ENCODE measurements at regions not wholly inside any gene's neighbourhood (a gene's known extent, or its start where the extent isn't known, plus 50 kb on each side); places are given as distances from the start of the nearest gene placed in this dataset.
"Not testable (repeated sequence)": the region's sequence is repeated elsewhere in the genome, so short reads cannot be mapped to it uniquely, and the experiment has no call there.

DNA sequence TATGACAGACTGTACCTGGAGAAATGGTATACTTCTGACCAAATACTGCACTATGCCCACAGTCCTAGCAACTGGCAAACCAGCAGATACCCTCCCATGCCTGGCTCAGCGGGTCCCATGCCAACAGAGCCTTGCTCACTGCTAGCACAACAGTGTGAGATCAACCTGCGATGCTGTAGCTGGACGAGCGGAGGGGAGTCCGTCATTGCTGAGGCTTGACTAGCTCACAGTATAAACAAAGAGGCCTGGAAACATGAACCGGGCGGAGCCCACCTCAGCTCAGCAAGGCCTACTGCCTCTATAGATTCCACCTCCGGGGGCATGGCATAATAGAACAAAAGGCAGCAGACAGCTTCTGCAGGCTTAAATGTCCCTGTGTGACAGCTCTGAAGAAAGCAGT is 93.2 kb upstream of the CAB39 start (continued):
- TF ChIP-seq, protein P1, sequence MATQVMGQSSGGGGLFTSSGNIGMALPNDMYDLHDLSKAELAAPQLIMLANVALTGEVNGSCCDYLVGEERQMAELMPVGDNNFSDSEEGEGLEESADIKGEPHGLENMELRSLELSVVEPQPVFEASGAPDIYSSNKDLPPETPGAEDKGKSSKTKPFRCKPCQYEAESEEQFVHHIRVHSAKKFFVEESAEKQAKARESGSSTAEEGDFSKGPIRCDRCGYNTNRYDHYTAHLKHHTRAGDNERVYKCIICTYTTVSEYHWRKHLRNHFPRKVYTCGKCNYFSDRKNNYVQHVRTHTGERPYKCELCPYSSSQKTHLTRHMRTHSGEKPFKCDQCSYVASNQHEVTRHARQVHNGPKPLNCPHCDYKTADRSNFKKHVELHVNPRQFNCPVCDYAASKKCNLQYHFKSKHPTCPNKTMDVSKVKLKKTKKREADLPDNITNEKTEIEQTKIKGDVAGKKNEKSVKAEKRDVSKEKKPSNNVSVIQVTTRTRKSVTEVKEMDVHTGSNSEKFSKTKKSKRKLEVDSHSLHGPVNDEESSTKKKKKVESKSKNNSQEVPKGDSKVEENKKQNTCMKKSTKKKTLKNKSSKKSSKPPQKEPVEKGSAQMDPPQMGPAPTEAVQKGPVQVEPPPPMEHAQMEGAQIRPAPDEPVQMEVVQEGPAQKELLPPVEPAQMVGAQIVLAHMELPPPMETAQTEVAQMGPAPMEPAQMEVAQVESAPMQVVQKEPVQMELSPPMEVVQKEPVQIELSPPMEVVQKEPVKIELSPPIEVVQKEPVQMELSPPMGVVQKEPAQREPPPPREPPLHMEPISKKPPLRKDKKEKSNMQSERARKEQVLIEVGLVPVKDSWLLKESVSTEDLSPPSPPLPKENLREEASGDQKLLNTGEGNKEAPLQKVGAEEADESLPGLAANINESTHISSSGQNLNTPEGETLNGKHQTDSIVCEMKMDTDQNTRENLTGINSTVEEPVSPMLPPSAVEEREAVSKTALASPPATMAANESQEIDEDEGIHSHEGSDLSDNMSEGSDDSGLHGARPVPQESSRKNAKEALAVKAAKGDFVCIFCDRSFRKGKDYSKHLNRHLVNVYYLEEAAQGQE (IDR thresholded peaks at IDR 0.05; ENCODE audit: low read depth, low read length): no peak
- TF ChIP-seq SMC3 (IDR thresholded peaks at IDR 0.05; ENCODE audit: low read depth, low read length) (no peak), MXI1 (IDR thresholded peaks at IDR 0.05; ENCODE audit: low read depth, low read length) (no peak), TEAD4 (IDR thresholded peaks at IDR 0.05; ENCODE audit: borderline replicate concordance, insufficient read depth) (no peak)

DNA sequence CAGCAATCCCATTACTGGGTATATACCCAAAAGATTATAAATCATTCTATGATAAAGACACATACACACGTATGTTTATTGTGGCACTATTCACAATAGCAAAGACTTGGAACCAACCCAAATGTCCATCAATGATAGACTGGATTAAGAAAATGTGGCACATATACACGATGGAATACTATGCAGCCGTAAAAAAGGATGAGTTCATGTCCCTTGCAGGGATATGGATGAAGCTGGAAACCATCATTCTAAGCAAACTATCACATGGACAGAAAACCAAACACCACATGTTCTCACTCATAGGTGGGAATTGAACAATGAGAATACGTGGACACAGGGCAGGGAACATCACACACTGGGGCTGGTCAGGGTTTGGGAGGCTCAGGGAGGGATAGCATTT is 87.4 kb upstream of the CAB39 start:
- CTCF ChIA-PET; H3K36me3 ChIP-seq (replicated peaks in 1 of 2; ENCODE audit: control insufficient read depth in 1 of 2, insufficient read depth in 2 of 2, low read length in 1 of 2); H3K79me2 ChIP-seq (ENCODE audit: insufficient read depth); H3K9me3 ChIP-seq; H3K27me3 ChIP-seq (ENCODE audit: insufficient read depth); H3K4me3 ChIP-seq (ENCODE audit: low read depth in 2 of 2, low read length in 1 of 2); H3K9me2 ChIP-seq; POLR2A ChIA-PET; H3F3A ChIP-seq (replicated peaks; ENCODE audit: insufficient read depth); H3K4me2 ChIP-seq; H4K20me1 ChIP-seq (ENCODE audit: insufficient read depth); H2AFZ ChIP-seq (ENCODE audit: low read depth); H3K4me1 ChIP-seq (ENCODE audit: control insufficient read depth in 1 of 2, insufficient read depth in 2 of 2, low read depth in 1 of 2, low read length in 1 of 2); H3K27ac ChIP-seq (ENCODE audit: low read depth in 2 of 2, low read length in 1 of 2); DNase-seq; H3K9ac ChIP-seq: not testable (repeated sequence)
- 18% methylated on average over 4 of the region's 4 CpGs for WGBS (ENCODE audit: low lambda C conversion rate)

DNA sequence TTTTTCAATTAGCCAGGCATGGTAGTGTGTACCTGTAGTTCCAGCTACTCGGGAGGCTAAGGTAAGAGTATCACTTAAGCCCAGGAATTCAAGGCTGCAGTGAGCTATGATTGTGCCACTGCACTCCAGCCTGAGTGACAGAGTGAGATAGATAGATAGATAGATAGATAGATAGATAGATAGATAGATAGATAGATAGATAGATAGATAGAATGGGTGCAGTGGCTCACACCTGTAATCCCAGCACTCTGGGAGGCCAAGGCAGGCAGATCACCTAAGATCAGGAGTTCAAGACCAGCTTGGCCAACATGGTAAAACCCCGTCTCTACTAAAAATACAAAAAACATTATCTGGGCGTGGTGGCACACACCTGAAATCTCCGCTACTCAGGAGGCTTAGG is 85.6 kb upstream of the CAB39 start:
- H3F3A ChIP-seq (replicated peaks; ENCODE audit: insufficient read depth); H3K4me2 ChIP-seq; H3K9me3 ChIP-seq; H3K79me2 ChIP-seq (ENCODE audit: insufficient read depth); H4K20me1 ChIP-seq (ENCODE audit: insufficient read depth); H3K27me3 ChIP-seq (ENCODE audit: insufficient read depth); H2AFZ ChIP-seq (ENCODE audit: low read depth); H3K4me3 ChIP-seq (ENCODE audit: low read depth in 2 of 2, low read length in 1 of 2); H3K9ac ChIP-seq; H3K27ac ChIP-seq (ENCODE audit: low read depth in 2 of 2, low read length in 1 of 2); H3K9me2 ChIP-seq; DNase-seq; H3K36me3 ChIP-seq (replicated peaks in 1 of 2; ENCODE audit: control insufficient read depth in 1 of 2, insufficient read depth in 2 of 2, low read length in 1 of 2); H3K4me1 ChIP-seq (ENCODE audit: control insufficient read depth in 1 of 2, insufficient read depth in 2 of 2, low read depth in 1 of 2, low read length in 1 of 2); POLR2A ChIA-PET: not testable (repeated sequence)
- CTCF ChIA-PET: interaction anchor here (1.3 kb wide), 1 partner anchor 172 kb away, joined by 3 read pairs; no protein-coding TSS in a partner anchor
- WGBS (ENCODE audit: low lambda C conversion rate): 71% methylated on average over 4 of the region's 4 CpGs
